CD4-positive, alpha-beta T cell treated with Interleukin-6 at 100 ng/mL for 8 hours (primary cell): ENCODE measurements at regions not wholly inside any gene's neighbourhood (a gene's known extent, or its start where the extent isn't known, plus 50 kb on each side); places are given as distances from the start of the nearest gene placed in this dataset.

Experiments used
- DNase-seq: peaks from one replicate; pipeline ENCODE4 v3.0.0-alpha.2; 2020; ENCODE audit warnings: mixed read lengths, low spot score

- no peak for DNase-seq
These were observed 133.6 kb upstream of the MSX2 start for GRCh38 chr5:174590820-174591219.

GRCh38 chr5:174596429-174596828 is 128.0 kb upstream of the MSX2 start:
- DNase-seq = no peak

GRCh38 chr5:174599992-174600391 is 124.4 kb upstream of the MSX2 start:
- no peak for DNase-seq

GRCh38 chr5:174601946-174602345 is 122.4 kb upstream of the MSX2 start:
- no peak for DNase-seq

GRCh38 chr5:174606153-174606552 is 118.2 kb upstream of the MSX2 start:
- DNase-seq = no peak

GRCh38 chr5:174606646-174607045 is 117.7 kb upstream of the MSX2 start:
- DNase-seq = no peak

GRCh38 chr5:174607205-174607604 is 117.2 kb upstream of the MSX2 start:
- no peak for DNase-seq

GRCh38 chr5:174607916-174608315 is 116.5 kb upstream of the MSX2 start:
- no peak for DNase-seq

GRCh38 chr5:174608631-174609097 is 115.7 kb upstream of the MSX2 start:
- no peak for DNase-seq

GRCh38 chr5:174609116-174609515 is 115.3 kb upstream of the MSX2 start:
- no peak for DNase-seq

GRCh38 chr5:174610968-174611367 is 113.4 kb upstream of the MSX2 start:
- DNase-seq = no peak

- DNase-seq = no peak
These were observed 111.7 kb upstream of the MSX2 start for GRCh38 chr5:174612686-174613085.

- no peak for DNase-seq
These were observed 109.8 kb upstream of the MSX2 start for GRCh38 chr5:174614500-174615135.

GRCh38 chr5:174616036-174616435 is 108.3 kb upstream of the MSX2 start:
- DNase-seq = no peak

- no peak for DNase-seq
These were observed 107.1 kb upstream of the MSX2 start for GRCh38 chr5:174617285-174617684.

- no peak for DNase-seq
These were observed 106.5 kb upstream of the MSX2 start for GRCh38 chr5:174617910-174618309.

- no peak for DNase-seq
These were observed 105.8 kb upstream of the MSX2 start for GRCh38 chr5:174618589-174618988.

- no peak for DNase-seq
These were observed 102.3 kb upstream of the MSX2 start for GRCh38 chr5:174622067-174622466.

GRCh38 chr5:174623018-174623417 is 101.4 kb upstream of the MSX2 start:
- DNase-seq = no peak

- no peak for DNase-seq
These were observed 100.9 kb upstream of the MSX2 start for GRCh38 chr5:174623433-174624019.

- no peak for DNase-seq
These were observed 99.5 kb upstream of the MSX2 start for GRCh38 chr5:174624733-174625522.

GRCh38 chr5:174625591-174626350 is 98.6 kb upstream of the MSX2 start:
- no peak for DNase-seq
